Endodermal cell (in vitro differentiated cells): ENCODE measurements at regions not wholly inside any gene's neighbourhood (a gene's known extent, or its start where the extent isn't known, plus 50 kb on each side); places are given as distances from the start of the nearest gene placed in this dataset.

Experiments
- DNase-seq: peaks from one replicate; pipeline ENCODE4 v3.0.0-alpha.2; 2017
- H3K27ac ChIP-seq: 2 replicates; pipeline ENCODE4 v1.5.1; 2013; ENCODE audit warnings: mild to moderate bottlenecking, low read depth, low read length, moderate library complexity
- H3K27me3 ChIP-seq: 2 replicates; pipeline ENCODE4 v1.6.1; 2013; ENCODE audit warnings: mild to moderate bottlenecking, low read length, moderate library complexity; ENCODE audit not compliant: insufficient read depth, control insufficient read depth, poor library complexity, severe bottlenecking
- H3K36me3 ChIP-seq: 2 replicates; pipeline ENCODE4 v1.7.0; 2013; ENCODE audit warnings: mild to moderate bottlenecking, low read length, moderate library complexity; ENCODE audit not compliant: control insufficient read depth, insufficient read depth
- H3K4me1 ChIP-seq: one replicate; pipeline ENCODE4 v1.7.0; 2013; ENCODE audit warnings: low read length; ENCODE audit not compliant: control insufficient read depth, insufficient read depth
- H3K4me3 ChIP-seq: 2 replicates; pipeline ENCODE4 v1.5.1; 2013; ENCODE audit warnings: mild to moderate bottlenecking, low read length, moderate library complexity
- H3K9ac ChIP-seq: 2 replicates; pipeline ENCODE4 v1.6.1; 2013; ENCODE audit warnings: mild to moderate bottlenecking, low read length, moderate library complexity; ENCODE audit not compliant: poor library complexity, severe bottlenecking; ENCODE audit errors: extremely low read depth
- H3K9me3 ChIP-seq: 2 replicates; pipeline ENCODE4 v1.6.1; 2013; ENCODE audit warnings: mild to moderate bottlenecking, low read length, moderate library complexity; ENCODE audit not compliant: control insufficient read depth
- H3K27ac Mint-ChIP-seq: 2 replicates; pipeline ENCODE4 v1.8.0; 2020; ENCODE audit warnings: mixed read lengths
- H3K27me3 Mint-ChIP-seq: 2 replicates; pipeline ENCODE4 v1.8.0; 2021; ENCODE audit warnings: mild to moderate bottlenecking, mixed read lengths; ENCODE audit not compliant: insufficient read depth
- H3K36me3 Mint-ChIP-seq: 2 replicates; pipeline ENCODE4 v1.8.0; 2020; ENCODE audit warnings: low read depth, mixed read lengths
- H3K4me1 Mint-ChIP-seq: 2 replicates; pipeline ENCODE4 v1.8.0; 2020; ENCODE audit warnings: mixed read lengths
- H3K4me3 Mint-ChIP-seq: 2 replicates; pipeline ENCODE4 v1.8.0; 2020; ENCODE audit warnings: mild to moderate bottlenecking, moderate library complexity, mixed read lengths
- H3K9me3 Mint-ChIP-seq: 2 replicates; pipeline ENCODE4 v1.8.0; 2020; ENCODE audit warnings: mild to moderate bottlenecking, mixed read lengths
- CTCF ChIP-seq: fragments of 200-600 bp; sonication (generic); conservative IDR thresholded peaks from 2 replicates; pipeline ENCODE4 v1.5.0; 2021; ENCODE audit warnings: antibody characterized with exemption, mild to moderate bottlenecking
- WGBS, 2 experiments: methylation state at CpG; one replicate each; pipeline versions ENCODE4 v1.1.5 to v1.1.7; 2013; ENCODE audit warnings: missing lambda C conversion rate in 2 of 2, mixed read lengths in 1 of 2; ENCODE audit not compliant: insufficient coverage in 1 of 2, insufficient read length in 1 of 2; 5-methylcytosine and 5-hydroxymethylcytosine counted together

- peak; percentile 56 for TF ChIP-seq CTCF
- no peak overlapping the region for H3K27ac ChIP-seq
- no peak overlapping the region for H3K4me3 ChIP-seq
- no peaks in the 10 kb centered on the region for H3K36me3 ChIP-seq
- no peaks in the 10 kb centered on the region for H3K4me1 ChIP-seq
- peaks cover under 1% of the 10 kb centered on the region for H3K27me3 ChIP-seq
- H3K36me3 Mint-ChIP-seq = no peaks in the 10 kb centered on the region
- no peaks in the 10 kb centered on the region for H3K9me3 Mint-ChIP-seq
- H3K9ac ChIP-seq = no peak overlapping the region
- no peaks in the 10 kb centered on the region for H3K9me3 ChIP-seq
- no peak for DNase-seq
- 66 to 80% methylated on average over 1 to 2 of the region's 2 CpGs for WGBS, 2 experiments
- peaks cover 15% of the 10 kb centered on the region for H3K4me1 Mint-ChIP-seq
- H3K4me3 Mint-ChIP-seq = no peak overlapping the region
- no peaks in the 10 kb centered on the region for H3K27me3 Mint-ChIP-seq
- no peak overlapping the region for H3K27ac Mint-ChIP-seq
Measured at GRCh38 chr1:116232989-116233514, 121.9 kb downstream of the MAB21L3 start.

GRCh38 chr1:116234429-116234828 is 123.2 kb downstream of the MAB21L3 start:
- Histone ChIP-seq H3K4me1 (no peaks in the 10 kb centered on the region), H3K9me3 (no peaks in the 10 kb centered on the region), H3K27ac (no peak overlapping the region), H3K4me3 (no peak overlapping the region), H3K27me3 (no peaks in the 10 kb centered on the region), H3K9ac (no peak overlapping the region), H3K36me3 (no peaks in the 10 kb centered on the region)
- Mint-ChIP-seq H3K9me3 (no peaks in the 10 kb centered on the region), H3K4me1 (peaks cover 15% of the 10 kb centered on the region), H3K27ac (no peak overlapping the region), H3K36me3 (no peaks in the 10 kb centered on the region), H3K27me3 (no peaks in the 10 kb centered on the region), H3K4me3 (no peak overlapping the region)
- TF ChIP-seq CTCF = no peak
- no peak for DNase-seq
- 91 to 96% methylated on average over 5 of the region's 5 CpGs for whole genome bisulfite sequencing, 2 experiments

- Histone ChIP-seq H3K27ac (no peak overlapping the region), H3K36me3 (no peaks in the 10 kb centered on the region), H3K4me3 (no peak overlapping the region), H3K4me1 (no peaks in the 10 kb centered on the region), H3K27me3 (no peaks in the 10 kb centered on the region), H3K9me3 (no peaks in the 10 kb centered on the region), H3K9ac (no peak overlapping the region)
- no peak overlapping the region for H3K27ac Mint-ChIP-seq
- no peaks in the 10 kb centered on the region for H3K4me1 Mint-ChIP-seq
- no peaks in the 10 kb centered on the region for H3K9me3 Mint-ChIP-seq
- no peaks in the 10 kb centered on the region for H3K36me3 Mint-ChIP-seq
- DNase-seq = no peak
- H3K4me3 Mint-ChIP-seq = no peak overlapping the region
- WGBS, 2 experiments = 80 to 95% methylated on average over 1 of the region's 1 CpG
- H3K27me3 Mint-ChIP-seq = no peaks in the 10 kb centered on the region
- TF ChIP-seq CTCF = no peak
Measured at GRCh38 chr1:116239916-116240315, 128.7 kb downstream of the MAB21L3 start.
